ENCODE measurements at regions not wholly inside any gene's neighbourhood (a gene's known extent, or its start where the extent isn't known, plus 50 kb on each side); places are given as distances from the start of the nearest gene placed in this dataset.

DNA sequence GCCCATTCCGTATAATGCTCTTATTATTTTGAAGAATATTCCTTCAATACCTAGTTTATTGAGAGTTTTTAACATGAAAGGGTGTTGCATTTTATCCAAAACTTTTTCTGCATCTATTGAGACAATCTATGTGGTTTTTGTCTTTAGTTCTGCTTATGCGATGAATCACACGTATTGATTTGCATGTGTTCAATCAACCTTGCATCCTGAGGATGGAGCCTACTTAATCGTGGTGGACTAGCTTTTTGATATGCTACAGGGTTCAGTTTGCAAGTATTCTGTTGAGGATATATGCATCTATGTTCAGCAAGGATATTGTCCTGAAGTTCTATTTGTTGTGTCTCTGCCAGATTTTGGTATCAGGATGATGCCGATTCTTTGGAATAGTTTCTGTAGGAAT lies 1070.3 kb upstream of the CDH18 start:
- no peaks in the 10 kb centered on the region for H3K79me2 ChIP-seq (ENCODE audit: control insufficient read depth, insufficient read depth, low read length)
- no peak overlapping the region for H3K9ac ChIP-seq (ENCODE audit: insufficient read depth, low read length)
- H3K36me3 ChIP-seq (ENCODE audit: control insufficient read depth, insufficient read depth, low read length) = no peaks in the 10 kb centered on the region
- no peaks in the 10 kb centered on the region for H3K9me3 ChIP-seq (ENCODE audit: control insufficient read depth, insufficient read depth, low read depth, low read length)
- H3K4me3 ChIP-seq (replicated peaks in 1 of 4; ENCODE audit: control extremely low read depth in 1 of 4, insufficient read depth in 1 of 4, low read depth in 3 of 4, low read length in 4 of 4) = no peak overlapping the region
- H3K4me1 ChIP-seq (ENCODE audit: control insufficient read depth, extremely low read depth, insufficient read depth, low read length) = no peaks in the 10 kb centered on the region
- H3K27ac ChIP-seq (ENCODE audit: insufficient read depth, low read length) = no peak overlapping the region
- H2AFZ ChIP-seq (ENCODE audit: low read length) = no peak overlapping the region
- no peak for TF ChIP-seq EZH2 (IDR thresholded peaks at IDR 0.05; ENCODE audit: low read length, missing control alignments)
- TF ChIP-seq, protein P1, sequence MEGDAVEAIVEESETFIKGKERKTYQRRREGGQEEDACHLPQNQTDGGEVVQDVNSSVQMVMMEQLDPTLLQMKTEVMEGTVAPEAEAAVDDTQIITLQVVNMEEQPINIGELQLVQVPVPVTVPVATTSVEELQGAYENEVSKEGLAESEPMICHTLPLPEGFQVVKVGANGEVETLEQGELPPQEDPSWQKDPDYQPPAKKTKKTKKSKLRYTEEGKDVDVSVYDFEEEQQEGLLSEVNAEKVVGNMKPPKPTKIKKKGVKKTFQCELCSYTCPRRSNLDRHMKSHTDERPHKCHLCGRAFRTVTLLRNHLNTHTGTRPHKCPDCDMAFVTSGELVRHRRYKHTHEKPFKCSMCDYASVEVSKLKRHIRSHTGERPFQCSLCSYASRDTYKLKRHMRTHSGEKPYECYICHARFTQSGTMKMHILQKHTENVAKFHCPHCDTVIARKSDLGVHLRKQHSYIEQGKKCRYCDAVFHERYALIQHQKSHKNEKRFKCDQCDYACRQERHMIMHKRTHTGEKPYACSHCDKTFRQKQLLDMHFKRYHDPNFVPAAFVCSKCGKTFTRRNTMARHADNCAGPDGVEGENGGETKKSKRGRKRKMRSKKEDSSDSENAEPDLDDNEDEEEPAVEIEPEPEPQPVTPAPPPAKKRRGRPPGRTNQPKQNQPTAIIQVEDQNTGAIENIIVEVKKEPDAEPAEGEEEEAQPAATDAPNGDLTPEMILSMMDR (conservative IDR thresholded peaks at IDR 0.05 in 1 of 2, IDR thresholded peaks at IDR 0.05 in 1 of 2; ENCODE audit: low read depth in 1 of 2, low read length in 2 of 2) = no peak
- no peak for DNase-seq (ENCODE audit: low read depth in 2 of 2)
- H3K4me2 ChIP-seq (ENCODE audit: extremely low read depth, insufficient read depth, low read length) = no peak overlapping the region
- no peaks in the 10 kb centered on the region for H3K27me3 ChIP-seq (ENCODE audit: control insufficient read depth, insufficient read depth, low read length)
- H4K20me1 ChIP-seq (ENCODE audit: control insufficient read depth, extremely low read depth, insufficient read depth, low read length) = no peaks in the 10 kb centered on the region

DNA sequence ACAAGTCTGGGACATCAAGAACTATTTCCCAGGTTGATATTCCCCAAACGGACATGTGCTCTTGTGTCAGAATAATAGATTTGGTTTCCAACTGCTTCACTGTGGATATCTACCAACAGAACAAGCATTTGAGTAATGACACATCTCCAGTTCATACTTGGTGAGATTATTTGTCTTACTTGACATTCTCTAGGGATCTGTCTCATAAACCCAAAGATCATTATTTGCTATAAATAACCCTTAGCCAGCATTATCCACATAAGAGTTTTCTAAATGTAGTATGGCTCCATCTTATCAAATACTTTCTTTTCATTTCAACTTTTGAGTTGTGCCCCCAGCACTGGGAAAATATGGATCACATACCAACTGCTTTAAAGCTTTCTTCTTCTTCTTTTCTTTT lies 1063.9 kb upstream of the CDH18 start:
- H3K27ac ChIP-seq (ENCODE audit: insufficient read depth, low read length) = no peak overlapping the region
- no peaks in the 10 kb centered on the region for H3K36me3 ChIP-seq (ENCODE audit: control insufficient read depth, insufficient read depth, low read length)
- no peak overlapping the region for H3K4me3 ChIP-seq (replicated peaks in 1 of 4; ENCODE audit: control extremely low read depth in 1 of 4, insufficient read depth in 1 of 4, low read depth in 3 of 4, low read length in 4 of 4)
- no peak for TF ChIP-seq EZH2 (IDR thresholded peaks at IDR 0.05; ENCODE audit: low read length, missing control alignments)
- TF ChIP-seq, protein P1 (conservative IDR thresholded peaks at IDR 0.05 in 1 of 2, IDR thresholded peaks at IDR 0.05 in 1 of 2; ENCODE audit: low read depth in 1 of 2, low read length in 2 of 2) = no peak
- H3K9me3 ChIP-seq (ENCODE audit: control insufficient read depth, insufficient read depth, low read depth, low read length) = no peaks in the 10 kb centered on the region
- H3K4me2 ChIP-seq (ENCODE audit: extremely low read depth, insufficient read depth, low read length) = no peak overlapping the region
- no peaks in the 10 kb centered on the region for H3K27me3 ChIP-seq (ENCODE audit: control insufficient read depth, insufficient read depth, low read length)
- H4K20me1 ChIP-seq (ENCODE audit: control insufficient read depth, extremely low read depth, insufficient read depth, low read length) = no peaks in the 10 kb centered on the region
- H3K9ac ChIP-seq (ENCODE audit: insufficient read depth, low read length) = no peak overlapping the region
- no peaks in the 10 kb centered on the region for H3K79me2 ChIP-seq (ENCODE audit: control insufficient read depth, insufficient read depth, low read length)
- H2AFZ ChIP-seq (ENCODE audit: low read length) = no peak overlapping the region
- H3K4me1 ChIP-seq (ENCODE audit: control insufficient read depth, extremely low read depth, insufficient read depth, low read length) = no peaks in the 10 kb centered on the region
- DNase-seq (ENCODE audit: low read depth in 2 of 2) = no peak

DNA sequence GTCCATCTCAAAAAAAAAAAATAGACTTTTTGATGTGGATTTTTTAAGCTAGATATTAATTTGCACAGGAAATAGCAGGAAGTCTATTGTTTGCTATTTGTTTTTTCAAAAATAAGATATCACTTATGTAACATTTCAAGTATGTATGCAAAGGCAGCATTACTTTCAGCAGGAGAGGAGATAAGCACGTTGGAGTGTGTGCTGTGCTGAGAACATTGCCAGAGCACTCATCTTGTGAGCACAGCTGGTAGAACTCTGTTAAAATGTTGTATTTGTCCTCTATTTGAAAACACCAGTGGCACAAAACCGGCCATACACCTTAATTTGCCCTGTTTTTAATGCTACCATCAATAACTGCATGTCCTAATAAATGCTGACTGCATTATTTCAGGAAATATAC lies 1061.9 kb upstream of the CDH18 start:
- Histone ChIP-seq H3K4me1 (ENCODE audit: control insufficient read depth, extremely low read depth, insufficient read depth, low read length) (no peaks in the 10 kb centered on the region), H2AFZ (ENCODE audit: low read length) (no peak overlapping the region), H3K27ac (ENCODE audit: insufficient read depth, low read length) (no peak overlapping the region), H3K9me3 (ENCODE audit: control insufficient read depth, insufficient read depth, low read depth, low read length) (no peaks in the 10 kb centered on the region), H3K27me3 (ENCODE audit: control insufficient read depth, insufficient read depth, low read length) (no peaks in the 10 kb centered on the region), H3K9ac (ENCODE audit: insufficient read depth, low read length) (no peak overlapping the region), H3K4me2 (ENCODE audit: extremely low read depth, insufficient read depth, low read length) (no peak overlapping the region), H4K20me1 (ENCODE audit: control insufficient read depth, extremely low read depth, insufficient read depth, low read length) (no peaks in the 10 kb centered on the region), H3K36me3 (ENCODE audit: control insufficient read depth, insufficient read depth, low read length) (no peaks in the 10 kb centered on the region), H3K4me3 (replicated peaks in 1 of 4; ENCODE audit: control extremely low read depth in 1 of 4, insufficient read depth in 1 of 4, low read depth in 3 of 4, low read length in 4 of 4) (no peak overlapping the region), H3K79me2 (ENCODE audit: control insufficient read depth, insufficient read depth, low read length) (no peaks in the 10 kb centered on the region)
- TF ChIP-seq, protein P1 (conservative IDR thresholded peaks at IDR 0.05 in 1 of 2, IDR thresholded peaks at IDR 0.05 in 1 of 2; ENCODE audit: low read depth in 1 of 2, low read length in 2 of 2) = no peak
- no peak for TF ChIP-seq EZH2 (IDR thresholded peaks at IDR 0.05; ENCODE audit: low read length, missing control alignments)
- no peak for DNase-seq (ENCODE audit: low read depth in 2 of 2)

Measured in fibroblast of lung (primary cell).